Trophoblast cell (in vitro differentiated cells and primary cell): ENCODE measurements at regions not wholly inside any gene's neighbourhood (a gene's known extent, or its start where the extent isn't known, plus 50 kb on each side); places are given as distances from the start of the nearest gene placed in this dataset.

Experiments
- DNase-seq, 2 donors: peaks; one replicate each; pipeline ENCODE4 v3.0.0-alpha.2; 2016
- H2AFZ ChIP-seq: 2 replicates; pipeline ENCODE4 v1.6.1; 2013; ENCODE audit warnings: low read length, moderate library complexity, mild to moderate bottlenecking; ENCODE audit not compliant: insufficient read depth, poor library complexity
- H2AK5ac ChIP-seq: 2 replicates; pipeline ENCODE4 v1.6.1; 2013; ENCODE audit warnings: mild to moderate bottlenecking, low read length
- H2BK120ac ChIP-seq: 2 replicates; pipeline ENCODE4 v1.6.1; 2013; ENCODE audit warnings: low read length, mild to moderate bottlenecking, moderate library complexity; ENCODE audit not compliant: insufficient read depth, poor library complexity
- H2BK12ac ChIP-seq: 2 replicates; pipeline ENCODE4 v1.6.1; 2013; ENCODE audit warnings: mild to moderate bottlenecking, low read length, moderate library complexity
- H2BK5ac ChIP-seq: 2 replicates; pipeline ENCODE4 v1.6.1; 2013; ENCODE audit warnings: low read length, low read depth, moderate library complexity, mild to moderate bottlenecking; ENCODE audit not compliant: poor library complexity
- H3K14ac ChIP-seq: 2 replicates; pipeline ENCODE4 v1.6.1; 2013; ENCODE audit warnings: mild to moderate bottlenecking, low read length
- H3K18ac ChIP-seq: 2 replicates; pipeline ENCODE4 v1.6.1; 2013; ENCODE audit warnings: mild to moderate bottlenecking, low read length
- H3K23ac ChIP-seq: 2 replicates; pipeline ENCODE4 v1.6.1; 2013; ENCODE audit warnings: low read length
- H3K27ac ChIP-seq: 2 replicates; pipeline ENCODE4 v1.5.1; 2013; ENCODE audit warnings: low read depth, mild to moderate bottlenecking, inconsistent platforms, low read length, moderate library complexity
- H3K27me3 ChIP-seq: 2 replicates; pipeline ENCODE4 v1.6.1; 2013; ENCODE audit warnings: inconsistent platforms, mild to moderate bottlenecking, low read length, moderate library complexity; ENCODE audit not compliant: insufficient read depth
- H3K36me3 ChIP-seq, 2 experiments: 1 replicate in 1 of 2; 2 replicates in 1 of 2; pipeline ENCODE4 v1.6.1; 2013; ENCODE audit warnings: low read length in 2 of 2, mild to moderate bottlenecking in 2 of 2, moderate library complexity in 1 of 2; ENCODE audit not compliant: insufficient read depth in 2 of 2, control insufficient read depth in 1 of 2
- H3K4ac ChIP-seq: 2 replicates; pipeline ENCODE4 v1.6.1; 2013; ENCODE audit warnings: low read depth, mild to moderate bottlenecking, low read length, moderate library complexity
- H3K4me1 ChIP-seq, 2 experiments: 1 replicate in 1 of 2; 2 replicates in 1 of 2; pipeline ENCODE4 v1.6.1; 2013; ENCODE audit warnings: low read length in 2 of 2, mild to moderate bottlenecking in 2 of 2, moderate library complexity in 1 of 2; ENCODE audit not compliant: insufficient read depth in 2 of 2, control insufficient read depth in 1 of 2
- H3K4me2 ChIP-seq: 2 replicates; pipeline ENCODE4 v1.6.1; 2013; ENCODE audit warnings: inconsistent platforms, mild to moderate bottlenecking, low read length, moderate library complexity
- H3K4me3 ChIP-seq: 2 replicates; pipeline ENCODE4 v1.5.1; 2013; ENCODE audit warnings: mild to moderate bottlenecking, low read depth, low read length, inconsistent platforms
- H3K79me1 ChIP-seq: one replicate; pipeline ENCODE4 v1.6.1; 2013; ENCODE audit warnings: low read length
- H3K79me2 ChIP-seq: 2 replicates; pipeline ENCODE4 v1.6.1; 2013; ENCODE audit warnings: low read length, mild to moderate bottlenecking; ENCODE audit not compliant: control insufficient read depth, insufficient read depth, poor library complexity
- H3K9ac ChIP-seq: 2 replicates; pipeline ENCODE4 v1.6.1; 2013; ENCODE audit warnings: mild to moderate bottlenecking, low read length
- H3K9me3 ChIP-seq: 2 replicates; pipeline ENCODE4 v1.6.1; 2013; ENCODE audit warnings: low read depth, mild to moderate bottlenecking, control low read depth, inconsistent platforms, low read length; ENCODE audit not compliant: insufficient read depth
- H4K12ac ChIP-seq: 2 replicates; pipeline ENCODE4 v1.6.1; 2013; ENCODE audit warnings: low read depth, mild to moderate bottlenecking, low read length, moderate library complexity
- H4K8ac ChIP-seq: 2 replicates; pipeline ENCODE4 v1.6.1; 2013; ENCODE audit warnings: low read depth, mild to moderate bottlenecking, low read length, moderate library complexity
- H4K91ac ChIP-seq: one replicate; pipeline ENCODE4 v1.6.1; 2013; ENCODE audit warnings: low read depth, mild to moderate bottlenecking, low read length, moderate library complexity
- WGBS: extraction: QIAGEN DNeasy Blood & Tissue Kit; methylation state at CpG from one replicate; pipeline ENCODE4 v1.1.7; 2013; ENCODE audit warnings: missing lambda C conversion rate; ENCODE audit not compliant: insufficient read length, insufficient coverage; ENCODE audit errors: extremely low coverage; 5-methylcytosine and 5-hydroxymethylcytosine counted together

DNA sequence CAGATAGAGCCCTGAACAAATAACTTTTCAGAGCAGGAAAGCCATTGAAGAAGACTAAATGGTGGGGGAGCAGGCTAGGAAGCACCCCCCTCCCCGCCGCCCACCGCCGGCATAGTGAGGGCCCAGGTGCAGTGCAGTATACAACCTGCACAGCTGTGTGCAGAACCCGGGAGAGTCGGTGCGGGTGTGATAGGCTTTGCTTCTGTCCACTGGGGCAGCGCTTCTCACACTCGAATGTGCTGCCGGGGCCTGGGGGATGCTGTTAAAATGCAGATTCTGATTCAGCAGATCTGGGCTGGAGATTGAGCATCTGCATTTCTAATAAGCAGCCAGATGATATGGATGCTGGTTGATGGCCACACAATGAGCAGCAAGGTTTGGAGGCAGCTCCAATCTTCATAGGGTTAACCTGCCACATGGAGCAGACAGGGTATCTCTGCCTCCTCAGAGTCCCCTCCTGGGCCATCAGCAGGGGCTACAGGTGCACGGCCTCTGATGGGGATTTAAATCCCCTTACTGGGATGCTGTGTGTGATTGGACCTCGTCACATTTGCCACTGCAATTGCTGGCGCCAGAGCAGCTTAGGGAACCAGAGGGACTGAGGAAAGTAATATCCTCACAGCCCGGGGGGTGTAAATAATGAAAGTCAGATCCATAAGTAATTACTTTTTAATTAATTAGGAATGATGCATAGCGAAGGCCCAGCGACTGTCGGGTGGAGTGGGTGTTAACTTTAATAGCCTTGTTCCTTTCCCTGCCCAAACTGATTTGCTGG is 172.0 kb upstream of the RPL38 start:
- Histone ChIP-seq H4K8ac (no peak overlapping the region), H2BK120ac (no peak overlapping the region), H3K9me3 (peaks cover 2% of the 10 kb centered on the region), H3K4me1 (no peaks in the 10 kb centered on the region), H2AK5ac (no peak overlapping the region), H3K4me2 (no peak overlapping the region), H3K27me3 (no peaks in the 10 kb centered on the region), H3K14ac (no peak overlapping the region), H3K4ac (no peak overlapping the region), H3K27ac (no peak overlapping the region), H2BK5ac (no peak overlapping the region), H3K36me3 (no peaks in the 10 kb centered on the region), H3K79me2 (no peaks in the 10 kb centered on the region), H3K4me3 (no peak overlapping the region), H2BK12ac (no peak overlapping the region), H3K23ac (no peak overlapping the region), H4K12ac (no peak overlapping the region), H3K79me1 (no peaks in the 10 kb centered on the region), H2AFZ (no peak overlapping the region), H4K91ac (no peak overlapping the region), H3K18ac (no peak overlapping the region), H3K9ac (no peak overlapping the region)
- no peak for DNase-seq
- WGBS: no CpG with 5 or more reads among the region's 17 CpGs

DNA sequence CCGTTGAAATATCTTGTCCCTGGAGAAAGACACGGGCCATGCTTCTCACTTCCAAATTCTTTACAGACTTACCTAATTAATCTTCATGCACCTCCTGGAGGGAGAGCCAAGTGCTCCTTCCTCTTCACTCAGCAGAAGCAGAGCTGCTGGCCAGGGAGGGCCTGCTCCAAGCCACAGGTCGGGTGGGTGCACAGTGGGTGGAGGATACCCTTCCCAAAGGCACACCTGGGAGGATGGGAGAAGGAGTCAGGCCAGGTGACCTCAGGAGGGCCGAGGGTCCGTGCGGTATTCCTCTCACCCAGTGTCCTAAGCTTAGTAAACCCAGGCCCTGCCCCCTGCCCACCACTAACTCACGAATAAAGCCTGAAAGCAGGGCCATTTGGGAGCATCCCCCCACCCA is 171.3 kb upstream of the RPL38 start:
- Histone ChIP-seq H2BK12ac (no peak overlapping the region), H3K23ac (no peak overlapping the region), H3K79me1 (no peaks in the 10 kb centered on the region), H2AK5ac (no peak overlapping the region), H3K4me1 (no peaks in the 10 kb centered on the region), H3K18ac (no peak overlapping the region), H3K27ac (no peak overlapping the region), H3K14ac (no peak overlapping the region), H3K9me3 (peaks cover 2% of the 10 kb centered on the region), H3K4me2 (no peak overlapping the region), H2BK5ac (no peak overlapping the region), H3K79me2 (no peaks in the 10 kb centered on the region), H3K27me3 (no peaks in the 10 kb centered on the region), H4K8ac (no peak overlapping the region), H4K91ac (no peak overlapping the region), H2AFZ (no peak overlapping the region), H2BK120ac (no peak overlapping the region), H3K36me3 (no peaks in the 10 kb centered on the region), H4K12ac (no peak overlapping the region), H3K4me3 (no peak overlapping the region), H3K4ac (no peak overlapping the region), H3K9ac (no peak overlapping the region)
- no CpG with 5 or more reads among the region's 7 CpGs for WGBS
- DNase-seq: no peak

GRCh38 chr17:74037320-74037719 is 166.2 kb upstream of the RPL38 start:
- Histone ChIP-seq H3K27ac (no peak overlapping the region), H3K23ac (no peak overlapping the region), H2AK5ac (no peak overlapping the region), H3K4me2 (no peak overlapping the region), H2AFZ (no peak overlapping the region), H3K4me1 (no peaks in the 10 kb centered on the region), H3K36me3 (no peaks in the 10 kb centered on the region), H2BK120ac (no peak overlapping the region), H3K18ac (no peak overlapping the region), H3K4me3 (no peak overlapping the region), H4K12ac (no peak overlapping the region), H4K91ac (no peak overlapping the region), H3K79me2 (no peaks in the 10 kb centered on the region), H2BK12ac (no peak overlapping the region), H3K14ac (no peak overlapping the region), H3K27me3 (no peaks in the 10 kb centered on the region), H2BK5ac (no peak overlapping the region), H3K79me1 (no peaks in the 10 kb centered on the region), H4K8ac (no peak overlapping the region), H3K9me3 (peaks cover 4% of the 10 kb centered on the region), H3K4ac (no peak overlapping the region), H3K9ac (no peak overlapping the region)
- no CpG with 5 or more reads among the region's 4 CpGs for WGBS
- no peak for DNase-seq

DNA sequence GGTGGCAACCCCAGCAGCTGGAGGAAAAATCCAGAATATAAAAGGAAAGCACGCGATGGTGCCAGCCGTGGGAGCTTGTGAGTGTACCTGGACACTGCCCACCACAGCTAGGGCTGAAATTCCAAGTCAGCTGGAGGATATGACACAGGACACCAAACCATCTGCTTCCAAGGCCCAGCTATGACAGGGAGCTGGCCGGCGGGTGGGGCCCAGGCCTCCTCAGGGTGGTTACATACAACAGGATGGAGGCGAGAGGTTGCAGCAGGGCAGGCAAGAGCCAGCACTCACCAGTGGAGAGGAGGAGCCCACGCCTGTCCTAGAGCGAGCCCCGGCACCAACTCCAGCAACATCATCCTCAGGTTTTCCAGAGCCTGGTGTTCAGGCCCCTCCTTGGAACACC is 163.2 kb upstream of the RPL38 start:
- DNase-seq: no peak
- H3K4me3 ChIP-seq: no peak overlapping the region
- H3K27ac ChIP-seq: no peak overlapping the region
- H3K4ac ChIP-seq: no peak overlapping the region
- no peaks in the 10 kb centered on the region for H3K79me1 ChIP-seq
- H2AFZ ChIP-seq: no peak overlapping the region
- H3K23ac ChIP-seq: no peak overlapping the region
- no peak overlapping the region for H3K9ac ChIP-seq
- H3K4me2 ChIP-seq: no peak overlapping the region
- peaks cover 4% of the 10 kb centered on the region for H3K9me3 ChIP-seq
- no peak overlapping the region for H4K12ac ChIP-seq
- WGBS: no CpG with 5 or more reads among the region's 9 CpGs
- H2BK12ac ChIP-seq: no peak overlapping the region
- no peak overlapping the region for H4K91ac ChIP-seq
- no peaks in the 10 kb centered on the region for H3K79me2 ChIP-seq
- no peak overlapping the region for H3K18ac ChIP-seq
- H4K8ac ChIP-seq: no peak overlapping the region
- no peaks in the 10 kb centered on the region for H3K36me3 ChIP-seq
- peaks cover 0 to under 1% of the 10 kb centered on the region in 2 experiments for H3K4me1 ChIP-seq
- H3K27me3 ChIP-seq: no peaks in the 10 kb centered on the region
- H2AK5ac ChIP-seq: no peak overlapping the region
- no peak overlapping the region for H3K14ac ChIP-seq
- no peak overlapping the region for H2BK5ac ChIP-seq
- no peak overlapping the region for H2BK120ac ChIP-seq
